Testis (tissue), 2 donors: ENCODE measurements at regions not wholly inside any gene's neighbourhood (a gene's known extent, or its start where the extent isn't known, plus 50 kb on each side); places are given as distances from the start of the nearest gene placed in this dataset.

ENCODE experiments used
- CTCF ChIP-seq, 3 experiments: fragments of 450-650 bp in 2 of 3; fragments of 200-600 bp in 1 of 3; sonication (generic) in 1 of 3; IDR thresholded peaks; one replicate each; pipeline ENCODE4 v1.5.1; 2016 to 2019; ENCODE audit warnings: antibody characterized with exemption in 3 of 3, mild to moderate bottlenecking in 2 of 3, moderate library complexity in 1 of 3
- POLR2A ChIP-seq: fragments of 450-650 bp; IDR thresholded peaks from one replicate; pipeline ENCODE4 v1.6.1; 2017; ENCODE audit warnings: antibody characterized with exemption, mild to moderate bottlenecking, moderate library complexity

GRCh38 chr10:6958711-6959110, 378.6 kb upstream of the PRKCQ start:
- TF ChIP-seq CTCF (IDR thresholded peaks at IDR 0.05) (no peak), POLR2A (no peak)
